ENCODE measurements at regions not wholly inside any gene's neighbourhood (a gene's known extent, or its start where the extent isn't known, plus 50 kb on each side); places are given as distances from the start of the nearest gene placed in this dataset.

GRCh38 chr14:97844042-97844441, 1046.9 kb downstream of the VRK1 start:
- DNase-seq (ENCODE audit: low read depth) = no peak
- TF ChIP-seq CTCF (IDR thresholded peaks at IDR 0.05; ENCODE audit: control insufficient read depth, extremely low read depth, insufficient read depth) = no peak

GRCh38 chr14:97846156-97846555, 1049.0 kb downstream of the VRK1 start:
- H3K4me3 ChIP-seq (ENCODE audit: low read depth, low read length) = no peak overlapping the region
- no peak for DNase-seq (ENCODE audit: low read depth)
- TF ChIP-seq CTCF (IDR thresholded peaks at IDR 0.05; ENCODE audit: control insufficient read depth, extremely low read depth, insufficient read depth) = no peak

More at GRCh38 chr14:97844042-97844441, 1046.9 kb downstream of the VRK1 start:
- no peak overlapping the region for H3K4me3 ChIP-seq (ENCODE audit: low read depth, low read length)

- no peak overlapping the region for H3K4me3 ChIP-seq (ENCODE audit: low read depth, low read length)
- TF ChIP-seq CTCF (IDR thresholded peaks at IDR 0.05; ENCODE audit: control insufficient read depth, extremely low read depth, insufficient read depth) = no peak
- DNase-seq (ENCODE audit: low read depth) = no peak
These were observed 1051.3 kb downstream of the VRK1 start for GRCh38 chr14:97848317-97848980.

GRCh38 chr14:97850466-97850865, 1053.3 kb downstream of the VRK1 start:
- no peak for TF ChIP-seq CTCF (IDR thresholded peaks at IDR 0.05; ENCODE audit: control insufficient read depth, extremely low read depth, insufficient read depth)
- no peak for DNase-seq (ENCODE audit: low read depth)
- H3K4me3 ChIP-seq (ENCODE audit: low read depth, low read length) = no peak overlapping the region

GRCh38 chr14:97850886-97851285, 1053.7 kb downstream of the VRK1 start:
- no peak overlapping the region for H3K4me3 ChIP-seq (ENCODE audit: low read depth, low read length)
- no peak for DNase-seq (ENCODE audit: low read depth)
- TF ChIP-seq CTCF (IDR thresholded peaks at IDR 0.05; ENCODE audit: control insufficient read depth, extremely low read depth, insufficient read depth) = no peak

- no peak for DNase-seq (ENCODE audit: low read depth)
- TF ChIP-seq CTCF (IDR thresholded peaks at IDR 0.05; ENCODE audit: control insufficient read depth, extremely low read depth, insufficient read depth) = no peak
- no peak overlapping the region for H3K4me3 ChIP-seq (ENCODE audit: low read depth, low read length)
These were observed 1054.3 kb downstream of the VRK1 start for GRCh38 chr14:97851428-97851995.

- DNase-seq (ENCODE audit: low read depth) = no peak
- H3K4me3 ChIP-seq (ENCODE audit: low read depth, low read length) = no peak overlapping the region
- TF ChIP-seq CTCF (IDR thresholded peaks at IDR 0.05; ENCODE audit: control insufficient read depth, extremely low read depth, insufficient read depth) = no peak
These were observed 1057.7 kb downstream of the VRK1 start for GRCh38 chr14:97854918-97855317.

Data from LNCaP clone FGC (cell line).